ENCODE measurements at regions not wholly inside any gene's neighbourhood (a gene's known extent, or its start where the extent isn't known, plus 50 kb on each side); places are given as distances from the start of the nearest gene placed in this dataset.
"Not testable (repeated sequence)": the region's sequence is repeated elsewhere in the genome, so short reads cannot be mapped to it uniquely, and the experiment has no call there.

GRCh38 chr2:7324706-7325105 is 407.5 kb downstream of the RNF144A start:
- DNase-seq = no peak

DNA sequence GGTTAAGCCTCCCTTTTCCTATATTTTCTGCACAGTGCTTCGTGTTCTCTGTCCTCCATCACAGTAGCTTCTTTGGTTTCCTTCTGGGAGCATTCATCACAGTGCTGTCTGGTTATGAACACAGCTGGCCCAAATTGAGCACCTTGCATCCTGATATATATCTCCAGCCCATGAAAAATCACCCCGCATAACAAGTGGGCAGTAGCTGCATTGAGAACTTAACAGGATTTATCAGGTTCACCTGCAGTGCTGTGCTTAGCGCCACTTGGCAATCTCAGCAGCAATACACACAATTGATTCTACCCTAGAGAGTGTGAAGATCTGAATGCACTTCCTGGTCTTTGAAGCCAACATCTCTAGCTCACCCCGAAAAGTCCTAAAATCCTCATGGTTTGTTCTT is 408.0 kb downstream of the RNF144A start:
- no peak for DNase-seq

DNA sequence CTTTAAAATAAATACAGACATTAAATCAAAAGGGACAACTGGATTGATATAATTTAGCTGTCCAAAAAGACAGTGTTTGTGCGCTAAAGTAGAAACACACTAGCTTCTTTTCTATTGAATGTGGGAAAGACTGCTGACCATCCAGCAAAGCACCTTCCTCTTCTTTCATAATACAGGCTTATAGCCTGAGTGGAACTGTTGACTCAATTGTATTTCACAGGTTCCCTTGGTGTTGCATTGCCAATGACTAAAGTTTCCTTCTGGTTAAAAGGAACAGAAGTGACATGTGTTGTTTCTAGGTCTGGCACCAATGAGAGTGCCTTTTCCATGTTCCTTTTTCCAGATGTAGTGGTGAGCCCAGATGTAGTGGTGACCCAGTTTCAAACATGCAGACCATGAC is 412.3 kb downstream of the RNF144A start:
- no peak for DNase-seq

DNA sequence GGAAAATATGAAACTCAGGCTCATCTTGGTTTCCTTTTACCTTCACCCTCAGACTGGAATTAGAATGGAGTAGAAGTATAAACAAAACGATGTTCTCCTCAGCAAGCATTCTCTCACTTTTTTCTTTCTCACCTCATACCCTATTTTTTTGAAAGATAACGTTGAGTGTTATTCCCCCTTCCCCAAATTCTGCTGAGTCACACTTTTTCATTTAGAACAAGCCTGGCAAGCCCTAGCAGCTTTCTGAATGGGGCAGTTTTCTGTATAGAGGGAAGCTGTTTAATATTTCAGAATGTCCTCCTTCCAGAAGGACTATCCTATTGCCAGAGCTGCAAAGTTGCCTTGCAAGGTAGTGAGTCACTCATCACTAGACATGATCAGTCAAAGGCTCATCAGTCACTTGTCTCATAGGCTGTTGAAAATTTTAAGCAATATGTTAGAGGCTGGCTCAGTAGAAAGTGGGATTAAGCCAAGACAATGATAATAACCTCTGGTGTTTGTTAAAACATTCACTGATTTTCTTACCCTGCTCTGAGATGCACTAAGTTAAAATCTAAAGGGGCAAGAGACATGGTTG is 416.1 kb downstream of the RNF144A start:
- DNase-seq = no peak

DNA sequence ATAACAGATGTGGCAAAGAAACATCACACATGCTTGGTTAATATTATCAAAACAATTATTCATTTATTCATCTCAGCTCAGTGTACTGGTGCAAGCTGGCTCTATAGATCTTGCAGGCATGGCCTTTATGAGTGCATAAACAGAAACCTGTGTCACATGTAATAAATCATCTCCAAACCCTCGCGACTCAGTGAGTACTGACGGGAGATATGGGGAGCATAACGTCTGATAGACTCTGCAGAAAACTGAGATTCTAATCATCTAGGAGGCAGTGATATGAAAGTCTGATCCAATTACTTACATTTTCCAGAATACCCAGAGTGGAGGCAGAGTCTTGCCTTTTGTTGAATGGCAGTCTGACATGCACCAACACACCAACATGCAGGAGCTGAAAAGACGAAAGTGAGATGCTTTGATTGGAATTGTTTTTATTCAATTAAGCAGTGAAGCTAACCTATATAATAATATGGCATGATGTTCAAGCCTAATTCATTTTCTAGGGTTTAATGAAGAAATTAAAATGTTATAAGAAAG is 416.8 kb downstream of the RNF144A start:
- no peak for DNase-seq

DNA sequence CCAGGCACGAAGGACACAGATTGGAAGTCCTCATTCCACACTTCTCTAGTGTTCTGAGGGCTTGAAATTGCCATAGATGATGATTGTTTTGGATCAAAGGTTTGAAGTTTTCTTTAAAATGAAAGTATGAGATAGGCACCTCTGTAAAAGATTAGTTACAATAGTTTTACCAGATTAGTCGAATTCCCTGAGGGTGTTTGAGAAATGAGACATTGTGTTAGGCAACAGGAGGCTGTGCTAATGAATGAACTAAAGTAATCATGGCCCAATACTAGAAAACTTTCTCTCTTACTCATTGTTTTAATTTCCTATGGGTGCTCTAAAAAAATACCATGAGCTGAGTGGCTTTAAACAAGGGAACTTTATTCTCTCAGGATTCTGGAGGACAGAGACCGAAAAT is 421.7 kb downstream of the RNF144A start:
- DNase-seq = no peak

DNA sequence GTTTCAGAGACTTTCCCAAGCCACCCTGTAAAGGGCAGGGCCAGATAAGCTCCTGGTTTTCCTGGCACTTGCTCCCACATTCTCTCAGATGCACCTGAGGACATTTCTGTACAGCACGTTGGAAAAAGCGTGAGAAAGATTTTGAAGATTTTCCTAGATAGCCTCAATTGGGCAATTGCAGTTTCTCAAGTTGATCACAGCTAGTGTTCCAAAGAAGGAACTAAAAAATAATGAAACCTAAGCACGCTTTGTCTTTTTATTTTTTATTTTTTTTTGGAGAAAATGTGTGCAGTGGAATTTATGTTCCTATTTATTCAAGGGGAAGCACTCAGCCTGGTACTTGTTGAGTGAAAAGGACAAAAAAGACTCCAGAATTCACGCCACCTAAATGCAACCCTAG is 429.1 kb downstream of the RNF144A start:
- DNase-seq = no peak

GRCh38 chr2:7348761-7349160 is 431.5 kb downstream of the RNF144A start:
- no peak for DNase-seq

DNA sequence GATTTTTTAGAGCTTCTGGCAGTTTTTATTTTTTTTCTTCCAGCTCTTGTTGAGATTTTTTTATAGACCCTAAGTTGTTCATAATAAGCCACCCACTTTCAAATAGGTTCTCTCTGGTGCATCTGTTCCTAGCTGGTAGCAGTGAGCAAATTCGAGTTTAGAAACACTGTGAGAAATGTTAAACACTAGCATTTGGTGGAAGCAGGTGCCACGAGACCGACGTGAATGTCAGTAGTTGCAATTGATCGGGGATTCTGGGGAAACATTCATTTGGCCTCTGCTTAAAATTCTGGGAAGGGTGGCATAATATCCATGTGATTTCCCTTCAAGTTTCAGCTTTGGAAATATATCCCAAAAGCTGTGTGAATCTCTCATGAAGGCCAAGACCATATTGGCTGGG is 435.0 kb downstream of the RNF144A start:
- DNase-seq = no peak

DNA sequence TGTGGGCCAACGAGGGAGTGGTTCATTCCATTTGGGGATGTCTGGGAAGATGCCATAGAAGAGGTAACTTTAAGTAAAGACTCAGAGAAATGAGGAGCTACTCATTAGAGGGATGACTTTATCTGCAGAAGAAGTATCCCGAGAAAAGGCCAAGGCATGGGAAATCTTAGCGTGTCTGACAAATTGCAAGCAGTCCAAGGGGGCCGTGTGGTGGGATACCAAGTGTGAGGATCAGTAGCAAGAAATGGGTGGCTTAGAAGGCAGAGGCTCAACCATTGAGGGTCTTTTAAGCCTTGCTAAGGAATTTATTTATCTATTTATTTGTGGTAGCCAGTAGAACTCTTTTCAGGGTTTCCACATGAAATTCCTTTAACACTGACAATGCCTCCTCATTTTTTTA is 436.4 kb downstream of the RNF144A start:
- DNase-seq = no peak

GRCh38 chr2:7355781-7356180 is 438.6 kb downstream of the RNF144A start:
- DNase-seq = no peak

DNA sequence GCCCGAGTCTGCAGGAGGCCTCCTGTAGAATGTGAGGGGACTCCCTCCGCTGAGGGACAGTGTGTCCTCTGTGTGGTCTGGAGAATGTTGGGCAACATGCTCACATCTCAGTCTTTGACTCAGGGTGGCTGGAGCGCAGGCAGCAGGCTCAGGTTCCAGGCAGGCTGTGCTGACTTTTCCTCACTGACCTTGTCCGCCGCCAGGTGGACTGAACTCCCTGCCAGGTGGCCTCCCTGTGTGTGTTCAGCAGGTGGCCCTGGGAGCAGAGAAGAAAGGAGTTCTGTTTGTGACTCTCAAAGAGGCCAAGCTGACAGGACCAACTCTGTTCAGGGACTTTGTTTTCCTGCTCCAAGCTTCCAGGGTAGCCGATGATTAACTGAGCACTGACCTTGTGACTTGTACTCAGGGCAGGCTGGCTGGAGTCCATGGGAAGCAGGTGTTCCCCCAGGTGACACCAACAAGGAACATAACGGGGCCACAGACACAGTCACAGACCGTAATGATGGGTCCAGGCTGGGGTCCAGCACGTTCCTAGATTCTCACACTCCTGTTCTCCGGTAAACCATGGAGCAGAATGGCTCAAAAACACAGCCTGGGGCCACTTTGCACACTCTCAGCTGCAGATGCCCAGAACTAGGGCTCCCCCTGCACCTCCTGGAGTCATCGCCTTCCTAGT is 439.8 kb downstream of the RNF144A start:
- no peak for DNase-seq

DNA sequence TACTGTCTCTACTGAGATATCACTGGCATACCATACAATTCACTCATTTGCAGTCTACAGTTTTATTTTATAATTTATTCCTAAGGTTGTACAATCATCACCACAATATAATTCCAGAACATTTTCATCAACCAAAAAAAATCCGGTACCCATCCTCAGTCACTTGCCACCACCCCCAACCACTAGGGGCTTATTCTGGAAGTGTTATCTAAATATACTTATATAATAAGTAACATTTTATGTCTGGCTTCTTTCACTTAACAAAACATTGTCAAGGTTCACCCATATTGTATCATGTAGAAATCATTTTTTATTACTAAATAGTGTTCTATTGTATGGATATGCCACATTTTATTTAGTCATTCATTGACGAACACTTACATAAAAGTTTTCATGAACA is 440.8 kb downstream of the RNF144A start:
- no peak for DNase-seq

DNA sequence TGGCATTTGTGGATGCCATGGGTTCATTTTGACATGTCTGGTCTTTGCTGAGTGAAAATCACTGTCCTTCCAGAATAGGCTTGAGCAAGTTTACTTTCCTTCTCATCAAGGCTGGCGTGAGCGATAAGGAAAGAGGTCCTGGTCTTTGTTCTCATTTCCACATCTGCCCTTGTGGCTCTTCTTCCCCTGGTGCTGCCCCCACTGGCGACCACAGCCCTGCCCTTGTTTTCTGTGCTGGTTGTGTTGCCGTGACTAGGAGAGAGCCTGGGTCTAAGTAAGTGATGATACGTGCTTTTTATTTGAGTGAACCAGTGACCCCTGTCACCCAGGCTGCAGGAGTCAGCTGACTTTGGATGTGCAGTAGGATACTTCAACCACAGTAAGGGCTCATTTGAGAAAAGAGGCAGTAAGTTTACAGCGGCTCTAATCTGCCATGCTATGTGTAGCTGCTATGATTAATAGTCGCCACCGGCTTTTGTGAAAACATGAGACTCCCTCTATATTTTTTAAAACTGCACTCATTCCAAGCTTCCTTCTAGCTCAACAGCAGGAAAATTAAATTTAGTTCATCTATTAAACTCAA is 441.7 kb downstream of the RNF144A start:
- no peak for DNase-seq

DNA sequence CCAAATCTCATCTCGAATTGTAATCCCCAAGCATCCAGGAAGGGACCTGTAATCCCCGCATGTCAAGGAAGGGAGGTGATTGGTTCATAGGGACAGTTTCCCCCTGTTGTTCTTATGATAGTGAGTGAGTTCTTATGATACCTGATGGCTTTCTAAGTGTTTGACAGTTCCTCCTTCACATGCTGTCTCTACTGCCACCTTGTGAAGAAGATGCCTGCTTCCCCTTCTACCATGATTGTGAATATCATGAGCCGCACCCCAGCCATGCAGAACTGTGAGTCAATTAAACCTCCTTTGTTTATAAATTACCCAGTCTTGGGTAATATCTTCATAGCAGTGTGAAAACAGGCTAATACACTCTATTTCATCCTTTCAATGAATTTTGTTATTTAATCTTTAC is 446.7 kb downstream of the RNF144A start:
- DNase-seq = no peak

GRCh38 chr2:7368211-7368610 is 451.0 kb downstream of the RNF144A start:
- no peak for DNase-seq

DNA sequence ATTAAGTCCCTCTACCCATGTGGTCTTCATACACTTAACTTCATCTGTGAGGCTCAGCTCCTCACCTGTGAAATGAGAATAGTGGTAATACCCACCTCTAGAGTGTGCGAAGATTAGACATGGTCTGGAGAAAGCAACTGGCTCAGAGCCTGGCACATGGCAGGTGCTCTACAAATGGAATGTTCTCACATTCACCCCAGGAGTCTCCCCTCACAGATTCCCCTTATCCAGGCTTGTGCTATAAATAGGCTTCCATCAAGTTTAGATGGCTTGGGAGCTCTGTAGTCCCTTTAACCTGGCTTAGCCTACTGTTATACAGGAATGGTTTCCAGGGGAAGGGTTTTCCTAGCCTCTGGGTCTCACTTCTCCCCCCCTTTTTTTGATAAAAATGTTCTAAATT is 455.9 kb downstream of the RNF144A start:
- no peak for DNase-seq

- no peak for DNase-seq
Measured at GRCh38 chr2:7375901-7376300, 458.7 kb downstream of the RNF144A start.

DNA sequence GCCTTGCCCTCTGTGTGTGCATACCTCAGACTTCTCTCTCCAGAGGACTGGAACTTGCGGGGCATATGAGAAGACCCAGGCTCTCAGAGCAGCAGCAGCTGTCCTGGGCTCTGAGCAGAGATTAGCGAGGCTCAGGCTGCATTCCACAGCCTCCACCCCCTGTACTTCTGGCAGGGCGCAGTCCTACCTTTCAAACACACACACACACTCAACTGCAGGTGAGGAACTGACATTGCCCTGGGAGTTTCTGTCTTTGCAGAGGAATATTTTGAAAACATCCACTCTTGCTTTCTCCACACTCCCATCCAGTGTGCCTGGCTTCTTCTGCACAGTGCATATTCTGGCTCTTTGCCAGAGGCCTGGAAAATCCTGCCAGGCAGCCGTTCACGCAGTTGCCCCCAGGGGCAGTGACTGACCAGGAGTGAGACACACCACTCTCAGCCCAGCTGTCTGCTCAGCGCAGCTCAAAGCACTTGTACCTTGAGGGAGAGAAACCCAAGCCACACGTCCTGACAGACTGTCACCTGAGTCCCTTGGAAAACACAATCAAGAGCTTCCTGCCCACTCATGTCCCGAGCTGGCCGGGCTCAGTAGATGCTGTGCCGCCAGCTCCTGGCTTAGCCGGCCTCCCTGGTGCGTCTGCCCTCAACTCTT is 460.8 kb downstream of the RNF144A start:
- DNase-seq = no peak

GRCh38 chr2:7378591-7378990 is 461.4 kb downstream of the RNF144A start:
- no peak for DNase-seq

DNA sequence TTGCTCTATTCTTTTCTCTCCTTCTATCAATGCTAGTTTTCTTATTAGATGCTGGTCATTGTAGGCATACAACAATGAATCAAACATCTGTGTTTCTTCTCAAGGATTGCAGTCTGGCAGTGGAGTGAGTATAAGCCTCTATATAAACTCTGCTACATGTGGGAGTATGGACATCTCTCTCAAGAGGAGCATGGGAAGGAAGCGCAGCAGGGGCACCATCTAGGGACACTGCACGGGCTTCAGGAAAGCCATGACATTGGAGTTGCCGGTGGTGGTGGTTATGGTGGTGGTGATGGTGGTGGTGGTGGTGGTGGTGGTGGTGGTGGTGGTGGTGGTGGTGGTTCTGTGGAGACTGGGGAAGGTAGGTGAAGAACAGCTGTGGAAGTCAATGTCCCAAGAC is 462.6 kb downstream of the RNF144A start:
- DNase-seq = no peak

- DNase-seq = no peak
Measured at GRCh38 chr2:7384773-7385349, 467.6 kb downstream of the RNF144A start.

GRCh38 chr2:7390311-7390710 is 473.1 kb downstream of the RNF144A start:
- not testable (repeated sequence) for DNase-seq
